DOHH2 (cell line): ENCODE measurements at regions not wholly inside any gene's neighbourhood (a gene's known extent, or its start where the extent isn't known, plus 50 kb on each side); places are given as distances from the start of the nearest gene placed in this dataset.

Experiments
- CTCF ChIP-seq: fragments of 200-600 bp; sonication (generic); IDR thresholded peaks from one replicate; pipeline ENCODE4 v1.5.1; 2014; ENCODE audit warnings: antibody characterized with exemption, mild to moderate bottlenecking, low read depth, low read length; ENCODE audit not compliant: poor library complexity, severe bottlenecking
- EZH2phosphoT487 ChIP-seq: fragments of 200-600 bp; sonication (generic); IDR thresholded peaks from 2 replicates; pipeline ENCODE4 v1.6.1; 2017; ENCODE audit warnings: borderline replicate concordance, mild to moderate bottlenecking, antibody characterized with exemption, low read length, moderate library complexity, mixed read lengths

DNA sequence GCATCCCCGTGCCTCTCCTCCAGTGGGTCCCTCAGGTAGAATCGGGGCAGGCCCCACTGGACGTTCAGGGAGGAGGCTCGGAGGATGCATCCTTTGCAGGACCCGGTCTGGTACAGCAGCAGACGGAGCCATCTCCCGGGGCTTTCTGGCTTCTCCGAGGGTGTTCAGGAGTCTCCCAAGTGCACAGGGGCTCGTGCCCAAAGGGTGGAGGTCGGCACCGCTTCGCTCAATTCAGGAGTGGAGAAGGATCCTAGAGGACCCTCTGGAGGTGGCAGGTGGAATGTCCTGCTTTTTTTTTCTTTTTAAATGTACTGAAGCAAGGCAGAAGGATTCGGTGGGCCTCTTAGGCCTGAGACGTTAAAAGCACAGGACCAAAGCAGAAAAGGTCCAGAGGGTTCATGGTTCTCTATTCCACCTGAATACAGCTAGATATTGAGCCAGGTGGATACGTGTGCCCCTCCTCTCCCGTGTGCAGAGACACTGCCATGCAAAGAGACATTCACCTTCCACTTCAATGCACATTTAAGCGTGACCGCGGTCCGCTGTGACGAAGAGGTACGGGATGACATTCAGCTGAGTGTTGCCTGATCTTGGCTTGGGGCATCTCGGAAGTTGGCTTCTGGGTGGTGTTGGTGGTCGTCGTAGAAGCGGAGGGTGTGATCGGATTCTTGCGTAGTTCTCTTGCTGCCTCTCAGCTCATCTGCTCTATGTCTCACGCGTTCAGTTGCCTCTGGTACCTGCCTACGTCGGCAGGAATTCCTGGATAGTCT lies 281.2 kb upstream of the AGTR2 start:
- TF ChIP-seq CTCF: no peak
- no peak for TF ChIP-seq EZH2phosphoT487
